Stimulated activated CD4-positive, alpha-beta T cell treated with anti-CD3 and anti-CD28 coated beads, Interleukin-4, amount 100 ng/mL, for 4 hours (primary cell): ENCODE measurements at regions not wholly inside any gene's neighbourhood (a gene's known extent, or its start where the extent isn't known, plus 50 kb on each side); places are given as distances from the start of the nearest gene placed in this dataset.
"Not testable (repeated sequence)": the region's sequence is repeated elsewhere in the genome, so short reads cannot be mapped to it uniquely, and the experiment has no call there.

Experiments
- DNase-seq, 2 experiments: peaks; one replicate each; pipeline ENCODE4 v3.0.0-alpha.2; 2020

DNA sequence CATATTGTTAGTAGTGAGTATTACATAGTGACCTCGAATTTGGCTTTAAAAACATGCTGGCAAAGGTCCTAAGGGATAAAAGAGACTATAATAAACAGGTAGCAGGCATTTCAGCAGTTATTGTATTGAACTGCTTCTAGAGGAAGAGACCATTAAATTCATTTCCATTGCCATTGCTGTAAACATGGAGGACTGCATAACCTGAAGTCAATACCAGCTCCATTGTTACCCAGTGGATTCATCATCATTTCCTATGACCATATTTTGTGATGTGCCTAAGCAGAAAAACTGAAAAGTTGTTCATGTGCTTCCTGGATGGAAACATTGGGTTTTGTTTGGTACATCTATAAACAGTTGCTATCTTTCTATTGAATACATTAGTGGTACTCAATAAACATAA lies 482.5 kb upstream of the UBE2E2 start:
- DNase-seq, result no peak

DNA sequence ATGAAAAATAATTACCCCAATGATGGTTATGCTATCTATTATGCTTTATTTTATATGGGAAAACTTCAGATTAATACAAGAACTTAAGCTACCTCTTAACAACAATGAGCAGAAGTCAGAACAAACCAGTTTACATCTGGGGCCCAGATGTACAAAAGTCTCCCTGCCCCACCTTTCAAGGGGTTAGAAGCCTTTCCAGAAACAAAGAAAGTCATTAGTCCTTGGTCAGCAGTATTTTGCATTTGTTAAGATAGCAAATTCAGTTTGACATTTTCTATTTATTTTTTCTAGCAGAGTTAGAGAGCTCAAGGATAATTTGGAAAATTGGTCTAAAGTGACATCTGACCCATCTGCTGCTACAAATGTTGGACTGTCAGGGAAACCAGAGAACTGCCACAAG lies 478.7 kb upstream of the UBE2E2 start:
- DNase-seq, result no peak

DNA sequence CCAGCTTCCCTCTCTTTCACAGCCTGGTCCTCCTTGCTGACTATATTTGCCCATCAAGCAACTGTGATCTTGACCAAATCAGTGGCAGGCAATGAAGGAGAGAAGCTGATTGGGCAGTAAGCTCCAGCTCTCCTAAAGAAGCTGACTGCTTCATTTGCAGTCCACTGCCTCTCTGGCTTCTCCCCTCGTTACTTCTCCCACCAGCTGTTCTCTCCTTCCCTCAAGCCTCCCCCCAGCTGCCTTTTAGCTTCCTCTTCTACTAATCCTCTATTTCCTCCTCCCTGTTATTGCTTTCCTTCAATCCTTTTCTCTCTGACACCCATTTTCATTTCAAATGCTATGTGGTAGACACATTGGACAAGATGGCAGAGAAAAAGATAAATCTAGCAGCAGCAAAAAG lies 474.7 kb upstream of the UBE2E2 start:
- no peak for DNase-seq

- DNase-seq, result no peak
These were observed 473.9 kb upstream of the UBE2E2 start for GRCh38 chr3:22729212-22729611.

DNA sequence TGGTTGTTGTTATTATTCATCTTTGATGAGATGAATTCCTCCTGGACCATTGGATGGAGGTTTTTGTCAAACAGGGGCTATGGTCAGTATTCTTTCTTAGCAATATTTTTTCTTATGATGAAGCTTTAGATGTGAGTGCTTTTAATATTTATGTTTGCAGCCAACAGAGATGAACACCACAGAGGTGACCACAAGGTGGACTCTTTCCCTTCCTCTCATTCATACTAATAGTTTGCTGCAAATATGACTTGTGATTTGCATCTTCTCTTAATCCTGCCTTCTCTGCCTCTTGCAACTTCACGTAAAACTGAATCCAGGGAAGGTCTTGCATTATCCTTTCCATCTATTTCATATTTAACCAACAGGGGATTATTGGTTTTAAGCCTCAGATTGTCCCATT lies 473.1 kb upstream of the UBE2E2 start:
- no peak for DNase-seq

DNA sequence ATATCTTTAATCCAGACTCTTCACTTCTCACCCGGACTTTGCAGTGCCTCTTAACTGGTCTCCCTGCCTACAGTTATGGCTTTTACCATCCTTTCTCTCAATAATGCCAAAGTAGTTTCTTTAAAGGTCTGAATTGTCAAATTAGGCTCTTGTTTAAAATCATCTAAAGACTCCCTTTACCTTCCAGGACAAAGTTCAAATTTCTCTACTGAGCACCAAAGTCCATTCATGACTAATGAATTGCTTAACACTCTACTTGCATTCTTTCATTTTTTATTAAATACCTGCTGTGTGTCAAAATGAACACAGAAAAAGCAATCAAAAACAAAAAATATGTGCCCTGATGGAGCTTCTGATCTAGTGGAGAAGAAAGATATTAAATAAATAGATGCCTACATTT lies 472.4 kb upstream of the UBE2E2 start:
- DNase-seq, result no peak

DNA sequence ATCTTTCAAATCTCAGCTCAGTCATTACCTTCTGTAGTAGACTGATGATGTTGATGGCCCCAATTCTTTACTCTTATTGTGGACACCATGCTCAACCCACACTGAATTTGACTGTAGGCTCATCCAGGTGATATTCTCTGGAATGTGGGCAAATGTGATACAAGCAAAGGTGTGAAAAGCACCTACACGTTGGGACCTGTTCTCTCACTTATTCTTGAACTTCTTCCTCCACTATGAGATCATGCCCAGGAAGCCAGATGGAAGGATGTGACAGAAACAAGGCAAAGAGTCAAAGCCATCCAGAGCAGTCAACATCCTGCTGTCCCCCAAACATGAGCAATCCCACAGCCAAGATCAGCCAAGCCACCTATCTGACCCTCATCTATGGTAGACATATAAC lies 471.2 kb upstream of the UBE2E2 start:
- no peak for DNase-seq

GRCh38 chr3:22732641-22733040 lies 470.5 kb upstream of the UBE2E2 start:
- no peak for DNase-seq

GRCh38 chr3:22734207-22734606 lies 468.9 kb upstream of the UBE2E2 start:
- no peak for DNase-seq

DNA sequence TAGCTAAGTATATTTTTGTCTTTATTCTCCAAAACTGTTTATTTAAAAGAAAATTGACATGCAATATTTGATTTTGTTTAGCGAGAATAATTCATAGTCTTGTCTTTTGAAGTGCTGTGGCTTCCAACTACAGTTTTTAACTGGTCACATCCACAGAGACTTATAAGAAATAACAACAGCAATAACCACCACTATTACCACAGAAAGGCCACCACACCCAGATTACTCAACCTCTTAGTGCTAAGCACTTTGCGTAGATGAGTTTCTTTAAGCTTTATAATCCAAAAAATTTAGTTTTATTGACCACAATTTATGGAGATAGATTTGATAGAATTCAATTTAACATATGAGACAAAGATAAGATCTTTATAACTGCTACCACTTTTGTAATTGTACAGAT lies 468.4 kb upstream of the UBE2E2 start:
- DNase-seq, result no peak

- DNase-seq, result no peak
These were observed 467.8 kb upstream of the UBE2E2 start for GRCh38 chr3:22735373-22735772.

- DNase-seq, result not testable (repeated sequence)
These were observed 459.7 kb upstream of the UBE2E2 start for GRCh38 chr3:22743386-22743785.

GRCh38 chr3:22745321-22745720 lies 457.8 kb upstream of the UBE2E2 start:
- no peak for DNase-seq

- DNase-seq, result no peak
These were observed 456.9 kb upstream of the UBE2E2 start for GRCh38 chr3:22746221-22746620.

DNA sequence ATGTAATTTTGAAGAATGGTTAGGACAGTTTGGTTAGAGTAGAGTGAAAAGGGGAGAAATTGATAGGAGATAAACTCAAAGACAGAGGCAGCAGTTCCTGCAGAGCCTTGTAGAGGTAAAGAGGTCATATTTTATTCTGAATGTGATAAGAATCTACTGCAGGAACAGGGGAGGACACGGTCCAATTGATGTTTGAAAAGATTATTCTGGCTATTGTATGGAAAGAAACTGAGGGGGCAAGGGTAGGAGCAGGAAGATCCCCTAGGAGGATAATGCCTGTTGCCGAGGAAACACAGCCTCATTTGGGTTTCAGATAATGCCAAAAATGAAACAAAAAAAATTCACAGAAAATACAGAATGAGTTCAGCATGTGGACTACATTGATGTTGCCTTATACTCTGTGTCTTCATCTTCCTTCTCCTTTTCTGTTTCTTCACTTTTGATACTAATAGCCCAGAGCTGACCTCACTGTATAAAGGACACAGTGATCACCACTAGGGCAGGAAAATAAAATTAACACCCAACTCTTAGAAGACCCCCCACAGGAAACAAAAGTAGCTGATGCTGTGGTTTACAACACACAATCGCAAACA lies 454.6 kb upstream of the UBE2E2 start:
- DNase-seq, result no peak

DNA sequence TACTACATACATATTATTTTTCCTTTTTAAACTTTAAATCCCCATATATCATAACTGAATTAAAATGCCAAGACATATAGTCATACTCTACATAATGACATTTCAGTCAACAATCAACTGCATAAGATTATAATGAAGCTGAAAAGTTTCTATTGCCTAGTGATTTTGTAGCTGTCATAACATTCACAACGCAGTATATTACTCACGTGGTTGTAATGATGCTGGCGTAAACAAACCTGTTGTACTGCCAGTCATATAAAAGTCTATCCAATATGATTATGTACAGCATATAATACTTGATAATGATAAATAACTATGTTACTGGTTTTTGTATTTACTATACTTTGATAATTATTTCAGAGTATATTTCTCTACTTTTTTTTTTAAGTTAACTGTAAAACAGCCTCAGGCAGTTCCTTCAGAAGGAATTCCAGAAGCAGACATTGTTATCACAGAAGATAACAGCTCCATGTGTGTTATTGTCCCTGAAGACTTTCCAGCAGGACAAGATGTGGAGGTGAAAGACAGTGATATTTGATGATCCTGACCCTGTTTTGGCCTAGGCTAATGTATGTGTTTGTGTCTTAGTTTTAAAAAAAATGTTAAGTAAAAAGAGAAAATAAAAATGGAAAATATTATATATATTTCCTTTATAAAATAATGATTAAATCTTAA lies 443.4 kb upstream of the UBE2E2 start:
- DNase-seq, result no peak

DNA sequence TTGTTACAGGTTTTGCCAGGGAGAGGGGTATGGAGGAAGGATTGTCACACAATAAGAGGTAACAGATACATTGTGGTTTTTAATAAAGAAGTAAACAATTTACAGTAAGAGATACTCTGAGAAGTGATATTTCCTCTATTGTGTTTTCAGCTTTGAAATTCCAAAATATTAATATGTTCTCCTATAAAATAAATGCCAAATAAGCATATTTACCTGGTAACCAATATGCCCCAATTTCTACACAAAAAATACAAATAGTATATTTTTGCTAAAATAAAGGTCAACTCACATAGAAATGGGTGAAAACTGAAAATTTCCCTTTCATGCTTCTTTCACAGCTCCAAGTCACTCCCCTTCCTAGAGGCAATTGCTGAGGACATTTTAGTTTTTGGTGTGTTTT lies 437.4 kb upstream of the UBE2E2 start:
- DNase-seq, result no peak

- DNase-seq, result no peak
These were observed 425.3 kb upstream of the UBE2E2 start for GRCh38 chr3:22777834-22778233.

- no peak for DNase-seq
These were observed 423.4 kb upstream of the UBE2E2 start for GRCh38 chr3:22779737-22780136.

GRCh38 chr3:22792533-22792932 lies 410.6 kb upstream of the UBE2E2 start:
- DNase-seq, result no peak

GRCh38 chr3:22795917-22796316 lies 407.2 kb upstream of the UBE2E2 start:
- DNase-seq, result no peak

- no peak for DNase-seq
These were observed 404.7 kb upstream of the UBE2E2 start for GRCh38 chr3:22798461-22798860.

- DNase-seq, result no peak
These were observed 383.9 kb upstream of the UBE2E2 start for GRCh38 chr3:22819209-22819608.

DNA sequence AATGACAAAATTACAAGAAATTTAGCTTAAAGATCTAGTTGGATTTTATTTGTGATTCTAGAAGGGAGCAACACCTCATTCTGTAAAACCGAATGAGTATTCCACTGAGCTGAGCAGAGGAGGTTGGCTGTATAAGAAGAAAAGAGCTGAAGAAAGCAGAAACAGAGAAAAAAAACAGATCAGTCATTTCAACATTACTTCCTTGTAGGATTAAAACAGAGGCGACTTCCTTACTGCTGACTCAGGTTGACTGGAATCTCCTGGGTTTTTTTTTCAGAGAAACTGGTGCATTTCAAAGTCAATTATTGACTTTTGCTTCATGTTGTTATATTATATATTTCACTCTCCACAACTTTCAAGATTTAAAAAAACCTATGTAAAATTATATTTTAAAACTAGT lies 368.1 kb upstream of the UBE2E2 start:
- DNase-seq, result no peak

DNA sequence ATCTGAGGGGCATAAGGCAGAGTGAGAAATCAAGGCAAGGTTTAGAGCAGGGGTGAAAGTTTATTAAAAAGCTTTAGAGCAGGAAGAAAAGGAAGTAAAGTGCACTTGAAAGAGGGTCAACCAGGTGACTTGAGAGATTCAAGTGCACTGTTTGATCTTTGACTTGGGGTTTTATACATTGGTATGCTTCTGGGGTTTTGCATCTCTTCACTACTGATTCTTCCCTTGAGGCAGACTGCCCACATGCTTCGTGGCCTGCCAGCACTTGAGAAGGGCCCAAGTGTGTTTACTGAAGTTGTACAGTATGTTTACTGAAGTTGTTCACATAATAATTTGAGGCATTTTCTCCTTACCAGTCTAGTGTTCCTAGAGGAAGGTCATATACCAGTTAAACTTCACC lies 367.0 kb upstream of the UBE2E2 start:
- no peak for DNase-seq
